PC-3 (cell line): ENCODE measurements at regions not wholly inside any gene's neighbourhood (a gene's known extent, or its start where the extent isn't known, plus 50 kb on each side); places are given as distances from the start of the nearest gene placed in this dataset.

Experiments used
- ATAC-seq: fragments of 200-7000 bp; cut with Tn5 transposase; 2 replicates; pipeline ENCODE4 v1.9.1; 2020; ENCODE audit warnings: mild to moderate bottlenecking, moderate library complexity
- BruUV-seq: library from RNA; stranded (reverse); fragments of 400-500 nt; replicated peaks from 2 replicates; lab custom pipeline; 2021; lab: Mats Ljungman, UMichigan
- CTCF ChIA-PET: fragments of 300-600 bp; sonication (Branson Sonifier 250); formaldehyde crosslinking; loops from one replicate; lab custom pipeline; 2022; ENCODE audit warnings: antibody characterized with exemption; lab: Charles Lee
- POLR2A ChIA-PET: fragments of 300-600 bp; sonication (Branson Sonifier 250); formaldehyde crosslinking; loops from one replicate; lab custom pipeline; 2022; ENCODE audit warnings: antibody characterized with exemption; ENCODE audit not compliant: unreplicated experiment; lab: Charles Lee
- DNase-seq: peaks from one replicate; pipeline ENCODE4 v3.0.0-alpha.2; 2015
- H2AFZ ChIP-seq: fragments of 300-600 bp; sonication (generic); 2 replicates; pipeline ENCODE4 v1.6.0; 2016; ENCODE audit warnings: antibody characterized with exemption, low read length
- H3F3A ChIP-seq: fragments of 300-600 bp; sonication (generic); one replicate; pipeline ENCODE4 v1.6.0; 2017; ENCODE audit warnings: antibody characterized with exemption, low read length, control low read depth, mild to moderate bottlenecking; ENCODE audit not compliant: unreplicated experiment
- H3K27ac ChIP-seq: fragments of 300-600 bp; sonication (generic); 2 replicates; pipeline ENCODE4 v1.5.1; 2016; ENCODE audit warnings: mild to moderate bottlenecking, low read length
- H3K27me3 ChIP-seq: fragments of 300-600 bp; sonication (generic); 2 replicates; pipeline ENCODE4 v1.6.1; 2016; ENCODE audit warnings: low read length, mixed read lengths
- H3K36me3 ChIP-seq: fragments of 300-600 bp; sonication (generic); 2 replicates; pipeline ENCODE4 v1.6.1; 2016; ENCODE audit warnings: low read depth, mixed run types, low read length, mixed read lengths
- H3K4me1 ChIP-seq: fragments of 300-600 bp; sonication (generic); 2 replicates; pipeline ENCODE4 v1.5.1; 2016; ENCODE audit warnings: low read length; ENCODE audit not compliant: insufficient read depth
- H3K4me2 ChIP-seq: fragments of 300-600 bp; sonication (generic); 2 replicates; pipeline ENCODE4 v1.6.0; 2016; ENCODE audit warnings: low read length
- H3K4me3 ChIP-seq: fragments of 300-600 bp; sonication (generic); 2 replicates; pipeline ENCODE4 v1.5.1; 2016; ENCODE audit warnings: mild to moderate bottlenecking, low read length, mixed read lengths
- H3K79me2 ChIP-seq: fragments of 300-600 bp; sonication (generic); 2 replicates; pipeline ENCODE4 v1.6.1; 2017; ENCODE audit warnings: low read length, mixed read lengths
- H3K9ac ChIP-seq: fragments of 300-600 bp; sonication (generic); 2 replicates; pipeline ENCODE4 v1.6.0; 2016; ENCODE audit warnings: mild to moderate bottlenecking, low read length
- H3K9me2 ChIP-seq: fragments of 300-600 bp; sonication (generic); replicated peaks from 2 replicates; pipeline ENCODE4 v1.6.1; 2016; ENCODE audit warnings: mixed run types, low read length, mixed read lengths
- H3K9me3 ChIP-seq: fragments of 300-600 bp; sonication (generic); 2 replicates; pipeline ENCODE4 v1.6.1; 2016; ENCODE audit warnings: low read length, mixed read lengths
- H4K20me1 ChIP-seq: fragments of 300-600 bp; sonication (generic); 2 replicates; pipeline ENCODE4 v1.6.1; 2016; ENCODE audit warnings: low read length, mixed read lengths
- CTCF ChIP-seq: fragments of 300-600 bp; sonication (generic); conservative IDR thresholded peaks from 2 replicates; pipeline ENCODE4 v1.5.1; 2017; ENCODE audit warnings: antibody characterized with exemption, low read depth, mild to moderate bottlenecking, low read length
- EZH2 ChIP-seq: fragments of 300-600 bp; sonication (generic); IDR thresholded peaks from one replicate; pipeline ENCODE4 v1.6.1; 2017; ENCODE audit warnings: antibody characterized with exemption, mild to moderate bottlenecking, low read length; ENCODE audit not compliant: unreplicated experiment
- EZH2phosphoT487 ChIP-seq: fragments of 300-600 bp; sonication (generic); IDR thresholded peaks from 2 replicates; pipeline ENCODE4 v1.6.1; 2018; ENCODE audit warnings: mild to moderate bottlenecking, antibody characterized with exemption, low read length, borderline replicate concordance
- intact Hi-C: fragments of 100-400 bp; cut with micrococcal nuclease; formaldehyde crosslinking; loops from 2 replicates; pipeline ENCODE4 v1.9.0; 2023

DNA sequence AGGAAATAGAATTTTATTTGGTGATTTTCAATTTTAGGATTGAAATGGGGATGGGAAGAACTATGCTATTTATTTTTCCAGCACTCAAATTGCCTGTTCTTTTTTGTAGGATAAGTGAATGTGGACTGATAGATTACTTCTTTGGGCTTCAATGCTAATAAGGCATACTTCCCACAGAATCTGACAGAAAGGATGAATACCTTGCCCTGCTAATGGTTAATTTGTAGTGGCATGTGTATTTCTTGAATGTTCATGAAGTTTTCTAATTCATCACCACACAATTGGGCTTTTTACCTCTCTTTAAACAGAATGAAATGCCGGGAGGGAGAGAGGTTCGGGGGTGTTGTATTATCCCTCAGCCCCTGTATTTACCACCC is 369.1 kb upstream of the ADGRL2 start:
- intact Hi-C loops = no loop called here
- DNase-seq = no peak
- no peaks in the 10 kb centered on the region for H3K4me1 ChIP-seq
- ATAC-seq = no peak
- no peaks in the 10 kb centered on the region for H3K9me3 ChIP-seq
- CTCF ChIA-PET = no interaction called here
- H3F3A ChIP-seq = no peaks in the 10 kb centered on the region
- POLR2A ChIA-PET = no interaction called here
- H2AFZ ChIP-seq = no peak overlapping the region
- no peaks in the 10 kb centered on the region for H4K20me1 ChIP-seq
- no peak overlapping the region for H3K4me3 ChIP-seq
- H3K79me2 ChIP-seq = no peaks in the 10 kb centered on the region
- no TSS peak for BruUV-seq
- no peaks in the 10 kb centered on the region for H3K9me2 ChIP-seq
- no peak overlapping the region for H3K9ac ChIP-seq
- no peaks in the 10 kb centered on the region for H3K36me3 ChIP-seq
- no peak overlapping the region for H3K27ac ChIP-seq
- no peak overlapping the region for H3K4me2 ChIP-seq
- H3K27me3 ChIP-seq = peaks cover 51% of the 10 kb centered on the region
- TF ChIP-seq EZH2 (no peak), CTCF (no peak), EZH2phosphoT487 (no peak)

DNA sequence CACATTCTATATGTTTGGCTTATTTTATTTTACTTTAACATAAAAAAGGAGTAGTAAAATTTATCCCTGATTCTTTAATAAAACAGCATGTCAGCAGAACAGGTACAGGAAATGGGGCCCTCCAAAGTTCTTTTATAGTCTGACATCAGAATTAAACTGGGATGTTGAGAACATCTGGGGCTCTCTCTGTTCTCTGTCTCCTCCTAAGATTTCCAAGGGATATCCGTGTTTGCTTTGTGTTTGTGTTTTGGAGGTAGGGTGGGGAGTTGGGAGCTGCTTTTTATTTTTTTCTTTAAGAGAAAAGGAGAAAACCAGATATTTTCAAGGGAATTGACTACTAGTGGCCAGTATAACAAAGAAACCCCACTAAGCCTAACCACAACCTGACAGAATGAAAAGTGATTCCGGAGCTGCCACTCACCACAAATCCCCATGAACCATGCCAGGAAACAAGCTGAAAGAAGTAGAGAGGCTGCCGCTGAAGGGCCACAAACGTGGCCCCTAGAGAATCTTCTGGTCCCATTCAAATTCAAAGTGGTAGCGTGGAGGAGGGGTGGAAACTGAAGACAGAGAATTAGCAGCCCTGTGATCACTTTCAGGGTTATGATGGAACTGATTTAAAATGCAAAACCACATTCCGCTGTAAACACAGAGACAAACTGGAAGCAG is 369.6 kb upstream of the ADGRL2 start:
- no peaks in the 10 kb centered on the region for H3K36me3 ChIP-seq
- H3K27ac ChIP-seq = no peak overlapping the region
- no peaks in the 10 kb centered on the region for H3F3A ChIP-seq
- peaks cover 46% of the 10 kb centered on the region for H3K27me3 ChIP-seq
- BruUV-seq = no TSS peak
- POLR2A ChIA-PET = no interaction called here
- TF ChIP-seq CTCF (no peak), EZH2phosphoT487 (no peak), EZH2 (no peak)
- no peak overlapping the region for H3K9ac ChIP-seq
- no peak overlapping the region for H2AFZ ChIP-seq
- no peaks in the 10 kb centered on the region for H4K20me1 ChIP-seq
- CTCF ChIA-PET = no interaction called here
- H3K4me2 ChIP-seq = no peak overlapping the region
- DNase-seq (no peak), ATAC-seq (no peak)
- no peak overlapping the region for H3K4me3 ChIP-seq
- H3K9me3 ChIP-seq = no peaks in the 10 kb centered on the region
- no peaks in the 10 kb centered on the region for H3K4me1 ChIP-seq
- intact Hi-C loops = no loop called here
- H3K9me2 ChIP-seq = no peaks in the 10 kb centered on the region
- H3K79me2 ChIP-seq = no peaks in the 10 kb centered on the region

DNA sequence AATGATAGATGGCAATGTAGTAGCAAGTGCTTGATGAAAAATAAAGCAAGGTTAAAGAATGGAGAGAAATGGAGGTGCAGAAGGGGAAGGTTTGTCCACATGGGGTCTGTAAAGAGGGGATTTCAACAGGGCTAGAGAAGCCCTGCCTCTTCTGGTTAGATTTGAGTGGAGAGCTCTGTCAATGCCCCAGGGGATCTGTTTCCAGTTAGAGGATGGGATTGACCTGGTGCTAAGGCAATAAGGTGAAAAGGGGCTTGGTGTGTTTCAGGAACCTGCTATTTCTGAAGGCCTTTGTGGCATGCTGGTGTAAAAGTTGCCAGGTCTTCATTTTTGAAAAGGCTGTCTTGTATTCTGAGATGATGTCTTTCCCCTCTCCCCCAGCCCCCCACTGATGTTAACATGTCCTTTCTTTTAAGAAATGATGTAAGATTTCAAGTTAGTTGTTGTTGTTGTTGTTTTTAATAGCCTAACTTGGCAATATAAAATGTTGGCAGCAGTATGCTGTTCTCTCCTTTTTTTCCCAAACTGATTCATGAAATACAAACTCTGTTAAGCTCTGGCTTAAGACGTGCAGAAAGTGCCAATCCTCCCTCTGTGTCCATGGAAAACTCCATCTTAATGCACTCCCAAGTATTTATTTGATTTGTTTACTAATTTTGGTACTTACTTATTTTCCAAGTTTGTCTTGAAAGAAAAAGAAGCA is 370.3 kb upstream of the ADGRL2 start:
- Histone ChIP-seq H3K9me3 (no peaks in the 10 kb centered on the region), H3K36me3 (no peaks in the 10 kb centered on the region), H3K79me2 (no peaks in the 10 kb centered on the region), H3K9me2 (no peaks in the 10 kb centered on the region), H3K4me2 (no peak overlapping the region), H3K4me3 (no peak overlapping the region), H3F3A (no peaks in the 10 kb centered on the region), H3K4me1 (no peaks in the 10 kb centered on the region), H3K9ac (no peak overlapping the region), H4K20me1 (no peaks in the 10 kb centered on the region), H3K27me3 (peaks cover 44% of the 10 kb centered on the region), H2AFZ (no peak overlapping the region), H3K27ac (no peak overlapping the region)
- TF ChIP-seq CTCF (no peak), EZH2 (no peak), EZH2phosphoT487 (no peak)
- DNase-seq (no peak), ATAC-seq (no peak)
- no TSS peak for BruUV-seq
- CTCF ChIA-PET = no interaction called here
- intact Hi-C loops = no loop called here
- POLR2A ChIA-PET = no interaction called here
